Central memory CD8-positive, alpha-beta T cell (primary cell): ENCODE measurements at regions not wholly inside any gene's neighbourhood (a gene's known extent, or its start where the extent isn't known, plus 50 kb on each side); places are given as distances from the start of the nearest gene placed in this dataset.
"Not testable (repeated sequence)": the region's sequence is repeated elsewhere in the genome, so short reads cannot be mapped to it uniquely, and the experiment has no call there.

ENCODE experiments used
- ATAC-seq: fragments of 150-1000 bp; cut with Tn5 transposase; replicated peaks from 2 replicates; pipeline ENCODE4 v1.10.0; 2022; ENCODE audit warnings: mild to moderate bottlenecking, moderate FRiP score, moderate number of reproducible peaks; ENCODE audit not compliant: poor library complexity, severe bottlenecking; ENCODE audit errors: extremely low read depth
- DNase-seq, 2 donors: peaks; one replicate each; pipeline ENCODE4 v3.0.0; 2021; ENCODE audit warnings: low spot score in 2 of 2
- H3K27ac Mint-ChIP-seq: one replicate; pipeline ENCODE4 v1.8.0; 2022; ENCODE audit warnings: low read depth, mild to moderate bottlenecking, moderate library complexity, mixed read lengths
- H3K27me3 Mint-ChIP-seq: one replicate; pipeline ENCODE4 v1.8.0; 2022; ENCODE audit warnings: mixed read lengths
- H3K36me3 Mint-ChIP-seq: one replicate; pipeline ENCODE4 v1.8.0; 2022; ENCODE audit warnings: mild to moderate bottlenecking, moderate library complexity, mixed read lengths; ENCODE audit not compliant: insufficient read depth
- H3K4me1 Mint-ChIP-seq: one replicate; pipeline ENCODE4 v1.8.0; 2022; ENCODE audit warnings: mixed read lengths
- H3K4me3 Mint-ChIP-seq: one replicate; pipeline ENCODE4 v1.8.0; 2022; ENCODE audit warnings: mild to moderate bottlenecking, moderate library complexity, mixed read lengths
- H3K9me3 Mint-ChIP-seq: one replicate; pipeline ENCODE4 v1.8.0; 2022; ENCODE audit warnings: mixed read lengths

GRCh38 chr2:199216253-199216652 lies 241.5 kb downstream of the SATB2 start:
- DNase-seq (no peak), ATAC-seq (no peak)
- H3K4me1 Mint-ChIP-seq, result no peaks in the 10 kb centered on the region
- no peaks in the 10 kb centered on the region for H3K27me3 Mint-ChIP-seq
- no peak overlapping the region for H3K4me3 Mint-ChIP-seq
- H3K36me3 Mint-ChIP-seq, result no peaks in the 10 kb centered on the region
- no peak overlapping the region for H3K27ac Mint-ChIP-seq
- peaks cover 5% of the 10 kb centered on the region for H3K9me3 Mint-ChIP-seq

- Mint-ChIP-seq H3K9me3 (peaks cover 23% of the 10 kb centered on the region), H3K4me3 (no peak overlapping the region), H3K36me3 (no peaks in the 10 kb centered on the region), H3K27me3 (no peaks in the 10 kb centered on the region), H3K27ac (no peak overlapping the region), H3K4me1 (no peaks in the 10 kb centered on the region)
- ATAC-seq, result no peak
- DNase-seq, result no peak
Measured at GRCh38 chr2:199207011-199207410, 250.7 kb downstream of the SATB2 start.

GRCh38 chr2:199206536-199206935 lies 251.2 kb downstream of the SATB2 start:
- no peaks in the 10 kb centered on the region for H3K36me3 Mint-ChIP-seq
- H3K9me3 Mint-ChIP-seq, result peaks cover 23% of the 10 kb centered on the region
- no peaks in the 10 kb centered on the region for H3K4me1 Mint-ChIP-seq
- H3K27me3 Mint-ChIP-seq, result no peaks in the 10 kb centered on the region
- H3K27ac Mint-ChIP-seq, result no peak overlapping the region
- DNase-seq (no peak), ATAC-seq (no peak)
- H3K4me3 Mint-ChIP-seq, result no peak overlapping the region

- ATAC-seq (no peak), DNase-seq (no peak)
- Mint-ChIP-seq H3K36me3 (no peaks in the 10 kb centered on the region), H3K9me3 (peaks cover 11% of the 10 kb centered on the region), H3K4me3 (no peak overlapping the region), H3K27me3 (no peaks in the 10 kb centered on the region), H3K4me1 (no peaks in the 10 kb centered on the region), H3K27ac (no peak overlapping the region)
Measured at GRCh38 chr2:199202964-199203363, 254.8 kb downstream of the SATB2 start.

- Mint-ChIP-seq H3K4me3 (no peak overlapping the region), H3K27me3 (no peaks in the 10 kb centered on the region), H3K27ac (no peak overlapping the region), H3K4me1 (no peaks in the 10 kb centered on the region), H3K36me3 (no peaks in the 10 kb centered on the region), H3K9me3 (peaks cover 10% of the 10 kb centered on the region)
- ATAC-seq (no peak), DNase-seq (no peak)
Measured at GRCh38 chr2:199201539-199201938, 256.2 kb downstream of the SATB2 start.

- ATAC-seq, result no peak
- no peaks in the 10 kb centered on the region for H3K36me3 Mint-ChIP-seq
Measured at GRCh38 chr2:199199797-199200196, 257.9 kb downstream of the SATB2 start.

GRCh38 chr2:199197448-199197847 lies 260.3 kb downstream of the SATB2 start:
- no peak for ATAC-seq
- Mint-ChIP-seq H3K4me3 (no peak overlapping the region), H3K27me3 (no peaks in the 10 kb centered on the region), H3K27ac (no peak overlapping the region), H3K9me3 (no peaks in the 10 kb centered on the region), H3K4me1 (no peaks in the 10 kb centered on the region), H3K36me3 (no peaks in the 10 kb centered on the region)
- no peak for DNase-seq

More at GRCh38 chr2:199199797-199200196, 257.9 kb downstream of the SATB2 start:
- Mint-ChIP-seq H3K4me3 (no peak overlapping the region), H3K4me1 (no peaks in the 10 kb centered on the region), H3K27me3 (no peaks in the 10 kb centered on the region), H3K27ac (no peak overlapping the region), H3K9me3 (peaks cover 10% of the 10 kb centered on the region)
- DNase-seq, result no peak

- no peak overlapping the region for H3K27ac Mint-ChIP-seq
- H3K27me3 Mint-ChIP-seq, result no peaks in the 10 kb centered on the region
- DNase-seq, result no peak
- H3K36me3 Mint-ChIP-seq, result no peaks in the 10 kb centered on the region
- no peak overlapping the region for H3K4me3 Mint-ChIP-seq
- no peaks in the 10 kb centered on the region for H3K9me3 Mint-ChIP-seq
- no peak for ATAC-seq
- no peaks in the 10 kb centered on the region for H3K4me1 Mint-ChIP-seq
Measured at GRCh38 chr2:199196686-199197085, 261.1 kb downstream of the SATB2 start.

GRCh38 chr2:199195927-199196502 lies 261.7 kb downstream of the SATB2 start:
- no peaks in the 10 kb centered on the region for H3K36me3 Mint-ChIP-seq
- no peaks in the 10 kb centered on the region for H3K27me3 Mint-ChIP-seq
- no peak for DNase-seq
- H3K4me1 Mint-ChIP-seq, result no peaks in the 10 kb centered on the region
- no peak overlapping the region for H3K4me3 Mint-ChIP-seq
- no peak for ATAC-seq
- no peak overlapping the region for H3K27ac Mint-ChIP-seq
- no peaks in the 10 kb centered on the region for H3K9me3 Mint-ChIP-seq

- ATAC-seq (no peak), DNase-seq (no peak)
- Mint-ChIP-seq H3K9me3 (peaks cover 5% of the 10 kb centered on the region), H3K27me3 (no peaks in the 10 kb centered on the region), H3K4me3 (no peak overlapping the region), H3K27ac (no peak overlapping the region), H3K4me1 (no peaks in the 10 kb centered on the region), H3K36me3 (no peaks in the 10 kb centered on the region)
Measured at GRCh38 chr2:199191461-199191860, 266.3 kb downstream of the SATB2 start.

- no peaks in the 10 kb centered on the region for H3K4me1 Mint-ChIP-seq
- no peaks in the 10 kb centered on the region for H3K27me3 Mint-ChIP-seq
- H3K9me3 Mint-ChIP-seq, result peaks cover 5% of the 10 kb centered on the region
- H3K4me3 Mint-ChIP-seq, result no peak overlapping the region
- H3K27ac Mint-ChIP-seq, result no peak overlapping the region
- H3K36me3 Mint-ChIP-seq, result no peaks in the 10 kb centered on the region
- DNase-seq (no peak), ATAC-seq (no peak)
Measured at GRCh38 chr2:199189229-199189628, 268.5 kb downstream of the SATB2 start.

GRCh38 chr2:199186301-199186751 lies 271.4 kb downstream of the SATB2 start:
- DNase-seq (no peak), ATAC-seq (no peak)
- no peaks in the 10 kb centered on the region for H3K4me1 Mint-ChIP-seq
- H3K27me3 Mint-ChIP-seq, result no peaks in the 10 kb centered on the region
- H3K36me3 Mint-ChIP-seq, result no peaks in the 10 kb centered on the region
- no peak overlapping the region for H3K4me3 Mint-ChIP-seq
- H3K27ac Mint-ChIP-seq, result no peak overlapping the region
- H3K9me3 Mint-ChIP-seq, result peaks cover 5% of the 10 kb centered on the region

- ATAC-seq, H3K27ac Mint-ChIP-seq, H3K36me3 Mint-ChIP-seq, H3K4me3 Mint-ChIP-seq, H3K27me3 Mint-ChIP-seq, H3K4me1 Mint-ChIP-seq, DNase-seq: not testable (repeated sequence)
- peaks cover 11% of the 10 kb centered on the region for H3K9me3 Mint-ChIP-seq
Measured at GRCh38 chr2:199185174-199185573, 272.6 kb downstream of the SATB2 start.
